GM12891 (cell line): ENCODE measurements at regions not wholly inside any gene's neighbourhood (a gene's known extent, or its start where the extent isn't known, plus 50 kb on each side); places are given as distances from the start of the nearest gene placed in this dataset.

Source experiments
- POLR2A ChIP-seq: IDR thresholded peaks from 2 replicates; pipeline ENCODE4 v1.6.1; 2011; ENCODE audit warnings: low read depth, low read length, control low read depth
- POLR2AphosphoS5 ChIP-seq: IDR thresholded peaks from 2 replicates; pipeline ENCODE4 v1.6.1; 2011; ENCODE audit warnings: low read depth, low read length, control low read depth
- POU2F2 ChIP-seq: IDR thresholded peaks from 2 replicates; pipeline ENCODE4 v1.6.1; 2011; ENCODE audit warnings: low read depth, mild to moderate bottlenecking, control low read depth, low read length, moderate library complexity
- SPI1 ChIP-seq: IDR thresholded peaks from 2 replicates; pipeline ENCODE4 v1.6.1; 2011; ENCODE audit warnings: low read depth, low read length, control low read depth
- TAF1 ChIP-seq: IDR thresholded peaks from 2 replicates; pipeline ENCODE4 v1.6.1; 2011; ENCODE audit warnings: low read depth, low read length, control low read depth

DNA sequence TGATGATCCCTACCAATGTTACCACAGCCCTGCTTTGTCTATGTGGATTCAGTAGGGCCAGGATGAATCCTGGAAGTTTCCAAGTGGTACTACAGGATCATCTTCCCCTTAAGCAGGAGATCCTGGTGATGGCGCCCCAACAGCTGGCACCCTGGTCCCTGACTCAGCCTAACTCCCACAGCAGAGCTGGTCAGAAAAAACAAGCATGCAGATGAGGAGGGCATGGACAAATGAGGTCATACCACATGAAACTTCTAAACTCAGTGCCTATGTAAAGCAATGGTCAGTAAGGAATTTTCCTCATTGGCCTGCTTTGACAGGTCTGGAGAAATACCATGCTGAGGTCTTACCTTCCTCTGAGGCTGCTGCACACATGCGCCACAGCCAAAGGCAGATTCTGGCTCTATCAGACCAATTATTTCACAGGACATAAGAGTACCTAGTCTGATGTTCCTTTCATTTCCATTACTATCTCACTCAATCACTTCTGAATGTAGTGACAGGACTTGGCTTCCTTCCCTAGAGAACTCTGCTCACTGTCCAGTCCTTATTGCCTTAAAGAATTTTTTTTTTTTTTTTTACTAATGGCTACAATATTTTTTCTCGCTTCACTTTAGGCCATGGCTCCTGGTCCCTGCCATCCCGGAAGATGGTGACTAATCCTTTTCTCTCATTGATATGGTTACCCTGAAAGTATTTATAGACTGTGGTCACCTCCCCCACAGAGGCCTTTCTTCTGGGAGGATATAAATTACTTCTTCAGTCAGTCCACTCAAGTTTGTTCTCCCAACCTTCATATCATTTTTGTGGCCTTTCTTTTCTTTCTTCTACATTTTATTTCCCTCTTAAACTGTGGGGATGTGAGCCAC lies 525.2 kb upstream of the PSMD7 start:
- TF ChIP-seq POLR2AphosphoS5 = no peak
- TF ChIP-seq POLR2A = no peak
- no peak for TF ChIP-seq SPI1
- TF ChIP-seq TAF1 = no peak
- no peak for TF ChIP-seq POU2F2
